HG02938 (cell line): ENCODE measurements at regions not wholly inside any gene's neighbourhood (a gene's known extent, or its start where the extent isn't known, plus 50 kb on each side); places are given as distances from the start of the nearest gene placed in this dataset.
A peak's percentile ranks its signal among the peaks of the same experiment; 100 is the strongest.

ENCODE experiments used
- ATAC-seq: cut with Tn5 transposase; IDR thresholded peaks from one replicate; pipeline ENCODE4 v1.9.1; 2021; ENCODE audit warnings: mild to moderate bottlenecking, moderate library complexity; ENCODE audit not compliant: unreplicated experiment

GRCh38 chr1:207971331-207972219 is 60.6 kb upstream of the CD34 start:
- ATAC-seq: no peak

- no peak for ATAC-seq
Measured at GRCh38 chr1:207970329-207971233, 59.7 kb upstream of the CD34 start.

- ATAC-seq: no peak
Measured at GRCh38 chr1:207969528-207969927, 58.6 kb upstream of the CD34 start.

GRCh38 chr1:207968521-207969009 is 57.6 kb upstream of the CD34 start:
- ATAC-seq: no peak

- ATAC-seq: no peak
Measured at GRCh38 chr1:207967703-207968102, 56.8 kb upstream of the CD34 start.

- ATAC-seq: no peak
Measured at GRCh38 chr1:207966521-207966920, 55.6 kb upstream of the CD34 start.

GRCh38 chr1:207965392-207966387 is 54.8 kb upstream of the CD34 start:
- ATAC-seq: no peak

GRCh38 chr1:207964195-207964966 is 53.5 kb upstream of the CD34 start:
- no peak for ATAC-seq

- ATAC-seq: peak; percentile 65
Measured at GRCh38 chr1:207963427-207964194, 52.7 kb upstream of the CD34 start.

- ATAC-seq: peak; percentile 29
Measured at GRCh38 chr1:207962716-207963426, 51.9 kb upstream of the CD34 start.
